ENCODE measurements at regions not wholly inside any gene's neighbourhood (a gene's known extent, or its start where the extent isn't known, plus 50 kb on each side); places are given as distances from the start of the nearest gene placed in this dataset.
A peak's percentile ranks its signal among the peaks of the same experiment; 100 is the strongest.

- TF ChIP-seq CTCF (IDR thresholded peaks at IDR 0.05) = peak; percentile 83
- H3K4me3 Mint-ChIP-seq = no peak overlapping the region
- no peaks in the 10 kb centered on the region for H3K9me3 Mint-ChIP-seq
- Histone ChIP-seq H3K4me1 (ENCODE audit: control insufficient read depth, insufficient read depth, low read length) (peaks cover 3% of the 10 kb centered on the region), H3K4me3 (ENCODE audit: low read length) (no peak overlapping the region), H3K27ac (ENCODE audit: low read length) (no peak overlapping the region), H3K27me3 (ENCODE audit: control insufficient read depth, insufficient read depth, low read length) (no peaks in the 10 kb centered on the region), H3K36me3 (ENCODE audit: control insufficient read depth, insufficient read depth, low read length) (no peaks in the 10 kb centered on the region), H3K9me3 (ENCODE audit: control insufficient read depth, insufficient read depth, low read length) (no peaks in the 10 kb centered on the region)
- DNase-seq (peak; percentile 57 to 93), ATAC-seq (peak; percentile 89 to 94 (median 92))
- no peaks in the 10 kb centered on the region for H3K36me3 Mint-ChIP-seq
- intact Hi-C loops (cut with micrococcal nuclease) = loop anchor here (1.0 to 10.0 kb wide), 4 partner anchors 191 to 1083 kb away; no protein-coding TSS in a partner anchor
- WGBS (ENCODE audit: insufficient coverage) = 1% methylated on average over 6 of the region's 10 CpGs
- peaks cover 0 to 6% of the 10 kb centered on the region in 2 donors for H3K4me1 Mint-ChIP-seq
- H3K27me3 Mint-ChIP-seq (ENCODE audit: low read depth in 2 of 2) = peaks cover 6 to 7% of the 10 kb centered on the region in 2 donors
- no peak overlapping the region for H3K27ac Mint-ChIP-seq
These were observed 84.0 kb downstream of the FAM76B start for GRCh38 chr11:95705485-95706124.

DNA sequence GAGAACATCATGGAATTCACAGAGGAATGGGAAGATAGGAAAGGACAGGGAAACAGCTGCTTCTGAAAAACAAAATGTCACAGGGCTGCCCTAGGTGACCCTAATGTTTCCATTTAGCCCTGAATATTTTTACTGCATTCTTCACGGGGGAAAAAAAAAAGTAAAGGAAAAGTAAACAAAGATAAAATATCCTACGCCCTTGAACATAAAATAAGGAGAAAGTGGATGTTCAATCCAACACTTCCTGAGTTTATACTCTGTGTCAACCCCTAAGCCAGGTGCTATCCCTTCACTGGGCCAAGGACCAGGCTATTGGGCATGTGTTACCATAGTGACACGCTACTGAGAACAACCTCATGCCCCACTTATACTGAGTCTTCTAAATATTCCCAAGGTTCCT is 84.7 kb downstream of the FAM76B start:
- H3K27me3 Mint-ChIP-seq (ENCODE audit: low read depth in 2 of 2) = peaks cover 3 to 7% of the 10 kb centered on the region in 2 donors
- ATAC-seq (no peak), DNase-seq (no peak)
- Histone ChIP-seq H3K4me3 (ENCODE audit: low read length) (no peak overlapping the region), H3K4me1 (ENCODE audit: control insufficient read depth, insufficient read depth, low read length) (peaks cover 3% of the 10 kb centered on the region), H3K36me3 (ENCODE audit: control insufficient read depth, insufficient read depth, low read length) (no peaks in the 10 kb centered on the region), H3K9me3 (ENCODE audit: control insufficient read depth, insufficient read depth, low read length) (no peaks in the 10 kb centered on the region), H3K27me3 (ENCODE audit: control insufficient read depth, insufficient read depth, low read length) (no peaks in the 10 kb centered on the region), H3K27ac (ENCODE audit: low read length) (no peak overlapping the region)
- no peaks in the 10 kb centered on the region for H3K9me3 Mint-ChIP-seq
- no peak overlapping the region for H3K27ac Mint-ChIP-seq
- no peak for TF ChIP-seq CTCF (IDR thresholded peaks at IDR 0.05)
- 90% methylated on average over 2 of the region's 3 CpGs for WGBS (ENCODE audit: insufficient coverage)
- no peaks in the 10 kb centered on the region for H3K36me3 Mint-ChIP-seq
- no peak overlapping the region for H3K4me3 Mint-ChIP-seq
- intact Hi-C loops (cut with micrococcal nuclease) = loop anchor here (1.0 to 10.0 kb wide), 4 partner anchors 190 to 1083 kb away; no protein-coding TSS in a partner anchor
- peaks cover 7 to 13% of the 10 kb centered on the region in 2 donors for H3K4me1 Mint-ChIP-seq

- Histone ChIP-seq H3K4me3 (ENCODE audit: low read length) (no peak overlapping the region), H3K27ac (ENCODE audit: low read length) (peak overlapping the region; percentile 26), H3K36me3 (ENCODE audit: control insufficient read depth, insufficient read depth, low read length) (no peaks in the 10 kb centered on the region), H3K27me3 (ENCODE audit: control insufficient read depth, insufficient read depth, low read length) (no peaks in the 10 kb centered on the region), H3K4me1 (ENCODE audit: control insufficient read depth, insufficient read depth, low read length) (peaks cover 12% of the 10 kb centered on the region), H3K9me3 (ENCODE audit: control insufficient read depth, insufficient read depth, low read length) (no peaks in the 10 kb centered on the region)
- Mint-ChIP-seq H3K27me3 (ENCODE audit: low read depth in 2 of 2) (no peaks in the 10 kb centered on the region), H3K27ac (no peak overlapping the region), H3K4me3 (peak overlapping the region; percentile 39), H3K36me3 (no peaks in the 10 kb centered on the region), H3K4me1 (peaks cover 23 to 24% of the 10 kb centered on the region in 2 donors), H3K9me3 (no peaks in the 10 kb centered on the region)
- DNase-seq = peak in 1 of 2 donors; percentile 53
- WGBS (ENCODE audit: insufficient coverage) = 35% methylated on average over 3 of the region's 3 CpGs
- intact Hi-C loops (cut with micrococcal nuclease) = loop anchor here (10.0 kb wide), 1 partner anchor 188 kb away; no protein-coding TSS in a partner anchor
- peak; percentile 30 to 60 (median 50) for ATAC-seq
- TF ChIP-seq CTCF (IDR thresholded peaks at IDR 0.05) = no peak
These were observed 86.5 kb downstream of the FAM76B start for GRCh38 chr11:95703049-95703448.
